ENCODE measurements at regions not wholly inside any gene's neighbourhood (a gene's known extent, or its start where the extent isn't known, plus 50 kb on each side); places are given as distances from the start of the nearest gene placed in this dataset.
"Not testable (repeated sequence)": the region's sequence is repeated elsewhere in the genome, so short reads cannot be mapped to it uniquely, and the experiment has no call there.

GRCh38 chr21:35271344-35272118 lies 222.4 kb upstream of the RUNX1 start:
- FAIRE-seq: not testable (repeated sequence)

GRCh38 chr21:35268817-35269216 lies 219.7 kb upstream of the RUNX1 start:
- no peak for FAIRE-seq

GRCh38 chr21:35268261-35268660 lies 219.2 kb upstream of the RUNX1 start:
- no peak for FAIRE-seq

GRCh38 chr21:35266546-35266945 lies 217.4 kb upstream of the RUNX1 start:
- FAIRE-seq: no peak

- FAIRE-seq: no peak
These were observed 216.2 kb upstream of the RUNX1 start for GRCh38 chr21:35265170-35265877.

- FAIRE-seq: no peak
These were observed 210.4 kb upstream of the RUNX1 start for GRCh38 chr21:35259457-35259856.

- FAIRE-seq: no peak
These were observed 209.4 kb upstream of the RUNX1 start for GRCh38 chr21:35258521-35258920.

- FAIRE-seq: no peak
These were observed 208.3 kb upstream of the RUNX1 start for GRCh38 chr21:35257413-35257812.

- FAIRE-seq: no peak
These were observed 207.4 kb upstream of the RUNX1 start for GRCh38 chr21:35256468-35256988.

- FAIRE-seq: no peak
These were observed 205.7 kb upstream of the RUNX1 start for GRCh38 chr21:35254765-35255138.

- FAIRE-seq: no peak
These were observed 205.1 kb upstream of the RUNX1 start for GRCh38 chr21:35254006-35254764.

- no peak for FAIRE-seq
These were observed 203.7 kb upstream of the RUNX1 start for GRCh38 chr21:35252831-35253230.

- no peak for FAIRE-seq
These were observed 200.5 kb upstream of the RUNX1 start for GRCh38 chr21:35249636-35250035.

GRCh38 chr21:35245879-35246278 lies 196.8 kb upstream of the RUNX1 start:
- no peak for FAIRE-seq

GRCh38 chr21:35244514-35244913 lies 195.4 kb upstream of the RUNX1 start:
- no peak for FAIRE-seq

- FAIRE-seq: no peak
These were observed 194.1 kb upstream of the RUNX1 start for GRCh38 chr21:35243171-35243570.

- no peak for FAIRE-seq
These were observed 190.7 kb upstream of the RUNX1 start for GRCh38 chr21:35239811-35240219.

GRCh38 chr21:35238119-35238518 lies 189.0 kb upstream of the RUNX1 start:
- FAIRE-seq: no peak

- FAIRE-seq: no peak
These were observed 188.2 kb upstream of the RUNX1 start for GRCh38 chr21:35237287-35237686.

- FAIRE-seq: no peak
These were observed 187.0 kb upstream of the RUNX1 start for GRCh38 chr21:35236090-35236489.

- no peak for FAIRE-seq
These were observed 185.6 kb upstream of the RUNX1 start for GRCh38 chr21:35234725-35235124.

GRCh38 chr21:35233756-35234155 lies 184.7 kb upstream of the RUNX1 start:
- no peak for FAIRE-seq

- no peak for FAIRE-seq
These were observed 183.6 kb upstream of the RUNX1 start for GRCh38 chr21:35232545-35233176.

Measured in TTC549 (cell line).